GM10266 (cell line): ENCODE measurements at regions not wholly inside any gene's neighbourhood (a gene's known extent, or its start where the extent isn't known, plus 50 kb on each side); places are given as distances from the start of the nearest gene placed in this dataset.
"Not testable (repeated sequence)": the region's sequence is repeated elsewhere in the genome, so short reads cannot be mapped to it uniquely, and the experiment has no call there.

Source experiments
- DNase-seq: peaks from one replicate; pipeline ENCODE4 v3.0.0; 2012; ENCODE audit errors: extremely low spot score
- CTCF ChIP-seq: IDR thresholded peaks from 2 replicates; pipeline ENCODE4 v1.5.1; 2012; ENCODE audit warnings: mild to moderate bottlenecking, low read depth; ENCODE audit not compliant: control insufficient read depth, insufficient read depth; ENCODE audit errors: missing control alignments

- no peak for DNase-seq
- TF ChIP-seq CTCF = no peak
These were observed 710.8 kb downstream of the PLOD2 start for GRCh38 chr3:145450018-145450682.

- TF ChIP-seq CTCF = no peak
- DNase-seq = no peak
These were observed 703.0 kb downstream of the PLOD2 start for GRCh38 chr3:145457825-145458552.

- not testable (repeated sequence) for DNase-seq
These were observed 701.3 kb downstream of the PLOD2 start for GRCh38 chr3:145459681-145460080.

- DNase-seq = no peak
- TF ChIP-seq CTCF = no peak
These were observed 689.0 kb downstream of the PLOD2 start for GRCh38 chr3:145471976-145472375.

GRCh38 chr3:145482735-145483134 lies 678.2 kb downstream of the PLOD2 start:
- not testable (repeated sequence) for DNase-seq

- DNase-seq = no peak
- no peak for TF ChIP-seq CTCF
These were observed 677.0 kb downstream of the PLOD2 start for GRCh38 chr3:145483992-145484391.

GRCh38 chr3:145489011-145489410 lies 672.0 kb downstream of the PLOD2 start:
- no peak for DNase-seq
- no peak for TF ChIP-seq CTCF

- no peak for TF ChIP-seq CTCF
- no peak for DNase-seq
These were observed 670.6 kb downstream of the PLOD2 start for GRCh38 chr3:145490088-145491048.
